Fibroblast of peridontal ligament (primary cell): ENCODE measurements at regions not wholly inside any gene's neighbourhood (a gene's known extent, or its start where the extent isn't known, plus 50 kb on each side); places are given as distances from the start of the nearest gene placed in this dataset.
"Not testable (repeated sequence)": the region's sequence is repeated elsewhere in the genome, so short reads cannot be mapped to it uniquely, and the experiment has no call there.

Experiments used
- DNase-seq: peaks from one replicate; pipeline ENCODE4 v3.0.0-alpha.2; 2010; ENCODE audit errors: extremely low read depth

DNA sequence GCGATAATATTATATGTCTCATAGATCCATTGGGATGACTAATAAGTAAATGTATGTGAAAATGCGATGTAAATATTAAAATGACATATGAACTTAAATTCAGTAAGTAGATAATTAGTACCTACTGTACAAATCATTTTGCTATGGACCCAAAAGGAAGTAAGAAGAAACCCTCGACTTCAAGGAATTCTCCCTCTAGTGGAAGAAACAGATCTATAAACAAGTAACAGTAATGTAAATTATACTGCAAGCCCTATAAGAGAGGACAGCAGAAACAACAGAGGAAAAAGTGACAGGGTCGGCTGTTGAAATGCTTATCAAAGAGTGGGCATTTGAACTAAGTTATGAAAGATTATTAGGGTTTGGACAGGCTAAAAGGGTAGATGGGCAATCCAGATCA lies 320.3 kb downstream of the DMAC1 start:
- DNase-seq = no peak

DNA sequence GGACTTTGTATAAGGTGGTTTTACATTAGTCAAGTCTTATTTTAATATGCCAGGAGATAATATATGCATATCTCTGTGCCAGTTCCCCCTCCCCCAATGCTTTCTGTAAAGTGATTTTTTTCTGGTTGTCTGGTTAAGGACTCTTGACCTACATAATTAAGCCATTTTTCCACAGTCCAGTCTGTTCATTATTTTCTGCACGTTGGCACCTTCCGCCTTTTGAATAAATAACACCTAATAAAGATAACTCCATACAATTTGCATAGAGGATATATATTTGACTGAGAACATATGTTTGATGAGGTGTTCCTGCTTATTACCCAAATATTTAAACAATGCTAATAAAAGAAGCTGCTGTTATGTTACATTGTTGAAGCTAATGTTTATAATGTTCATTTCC lies 320.9 kb downstream of the DMAC1 start:
- DNase-seq = no peak

DNA sequence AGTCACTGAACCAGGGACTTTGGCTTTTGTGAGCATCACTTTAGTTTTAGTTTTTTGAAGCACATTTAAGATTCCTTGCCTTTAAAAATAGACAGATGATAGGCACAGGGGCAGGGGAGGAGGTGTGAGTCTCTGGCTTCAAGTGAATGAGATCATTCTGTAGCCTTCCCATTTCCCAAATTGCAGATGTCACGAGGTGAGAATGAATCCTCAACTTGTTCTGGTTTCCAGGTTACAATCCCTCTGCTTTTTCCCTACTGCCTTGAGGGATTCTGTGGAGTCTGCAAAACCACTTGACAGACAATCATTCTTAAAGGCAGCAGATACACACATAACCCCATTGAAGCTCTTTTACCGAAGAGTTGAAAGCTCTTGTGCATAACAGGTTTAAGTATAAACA lies 332.4 kb downstream of the DMAC1 start:
- DNase-seq = no peak

DNA sequence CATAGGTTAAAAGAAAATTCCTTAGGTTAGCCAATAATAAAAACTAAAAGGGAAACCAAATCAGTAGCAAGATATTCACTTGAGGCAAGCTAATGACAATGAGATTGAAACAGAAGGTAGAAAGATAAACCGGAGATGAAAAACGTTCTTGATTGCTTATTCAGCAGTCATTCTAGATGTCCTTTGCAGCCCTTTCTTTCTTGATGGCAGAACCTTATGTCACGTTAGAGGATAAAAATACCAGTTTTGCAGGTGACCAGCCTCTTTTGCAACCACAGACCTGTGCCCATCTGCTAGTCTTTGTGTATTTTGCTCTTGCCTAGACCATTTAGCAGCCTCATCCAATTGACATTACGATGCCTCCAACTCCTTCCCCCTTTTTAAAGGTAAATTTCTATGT lies 337.8 kb downstream of the DMAC1 start:
- DNase-seq = no peak

DNA sequence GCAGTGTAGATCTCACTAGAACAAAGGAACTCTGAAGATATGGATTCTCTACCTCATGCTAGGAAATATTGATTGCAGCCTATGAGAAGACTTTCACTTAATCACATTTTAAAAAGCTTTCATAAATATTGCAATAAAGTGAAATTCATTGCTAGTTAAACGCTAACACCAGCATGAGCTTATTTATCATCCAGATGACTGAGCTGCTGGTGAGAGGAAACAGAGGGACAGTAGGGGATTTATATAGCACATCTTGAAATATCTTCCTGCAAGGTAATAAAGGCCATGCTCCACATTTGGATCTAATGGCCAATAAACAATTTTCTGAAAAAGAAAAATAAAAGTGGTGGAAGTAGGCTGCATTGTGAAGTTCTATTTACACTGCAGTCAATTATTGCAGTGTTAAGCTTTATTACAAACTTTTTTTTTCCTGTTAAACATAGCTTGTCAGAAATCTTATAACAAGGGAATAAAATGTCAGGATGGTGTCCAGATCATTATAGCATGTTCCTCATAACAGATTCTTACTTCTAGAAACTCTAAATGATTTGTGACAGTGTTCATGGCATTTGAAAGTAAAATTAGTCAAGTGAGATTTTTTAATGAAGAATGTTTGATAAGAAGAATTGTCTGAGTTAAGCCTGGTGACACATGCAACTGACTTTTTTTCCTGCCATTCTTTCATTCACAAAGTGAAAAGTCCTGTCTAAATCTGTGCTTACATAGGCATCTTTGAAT lies 342.6 kb downstream of the DMAC1 start:
- no peak for DNase-seq

DNA sequence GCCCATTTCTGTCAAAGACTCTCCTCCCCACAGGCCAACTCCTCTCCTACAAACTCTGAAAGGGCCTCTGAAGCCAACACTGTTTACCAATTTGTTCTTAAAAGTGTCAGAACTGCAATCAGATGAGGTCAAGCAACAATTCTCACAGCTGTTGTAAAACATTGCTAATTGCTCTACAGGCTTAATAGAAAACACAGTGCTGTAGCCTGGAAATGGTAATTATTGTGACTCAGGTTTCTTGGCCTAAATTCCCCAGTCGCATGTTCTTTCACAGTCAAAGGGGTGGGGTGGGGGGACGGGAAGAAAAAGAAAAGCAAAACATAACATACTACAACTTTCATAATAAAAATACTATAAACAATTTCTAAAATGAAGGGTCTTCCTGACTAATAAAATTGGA lies 343.2 kb downstream of the DMAC1 start:
- DNase-seq = no peak

DNA sequence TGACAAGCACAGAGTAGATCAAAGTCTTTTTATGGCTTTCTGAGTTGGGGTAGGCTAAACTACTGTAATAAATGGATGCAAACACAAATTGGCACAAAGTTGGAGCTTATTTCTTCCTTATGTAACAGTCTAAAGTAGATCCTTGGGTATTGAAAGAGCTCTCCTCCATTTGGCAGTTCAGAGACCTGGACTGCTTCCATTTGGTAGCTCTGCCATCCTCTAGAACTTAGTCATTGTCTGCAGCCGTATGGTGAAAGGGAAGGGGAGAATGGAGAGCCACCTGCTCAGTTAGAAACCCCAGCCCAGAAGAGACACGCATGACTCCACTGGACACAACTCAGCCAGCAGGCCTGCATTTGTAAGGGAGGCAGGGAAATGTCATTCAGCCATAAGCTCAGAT lies 345.0 kb downstream of the DMAC1 start:
- DNase-seq = no peak

DNA sequence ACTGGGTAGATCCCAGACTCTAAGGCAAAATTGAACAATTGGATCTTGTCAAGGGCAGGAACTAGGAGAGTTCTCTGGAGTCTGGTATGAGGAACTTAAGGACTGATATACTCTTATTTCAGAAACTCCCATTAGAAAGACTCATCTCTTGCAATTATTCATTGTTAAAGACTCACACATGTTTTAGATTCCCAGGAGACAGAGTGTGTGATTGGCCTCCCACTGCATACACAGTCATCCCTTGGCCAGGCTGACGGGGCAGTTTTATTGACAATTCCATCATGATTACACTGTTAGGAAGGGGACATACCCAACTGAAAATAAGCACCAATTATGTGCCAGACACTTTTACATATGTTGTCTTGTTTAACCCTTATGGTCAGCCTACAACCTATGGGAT lies 347.2 kb downstream of the DMAC1 start:
- peak; percentile 3 for DNase-seq

DNA sequence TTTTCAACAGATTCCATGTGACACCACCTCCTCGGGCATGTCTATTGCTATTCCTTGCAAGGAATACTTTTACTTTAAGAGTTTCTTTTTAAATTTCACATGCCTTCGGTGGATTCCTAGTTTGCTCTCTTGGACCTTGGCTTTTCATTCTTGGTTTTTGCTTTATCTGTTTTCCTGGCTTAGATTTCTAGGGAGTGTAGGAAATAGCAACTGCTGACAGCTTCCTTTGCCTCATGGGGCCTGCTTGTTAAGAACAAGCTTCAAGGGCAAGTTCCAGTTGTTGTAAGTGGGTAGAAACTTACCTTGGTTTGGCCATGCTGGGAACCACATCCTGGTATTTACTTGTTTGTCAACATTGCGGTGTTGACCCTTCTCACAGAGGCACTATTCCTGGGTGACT lies 348.5 kb downstream of the DMAC1 start:
- DNase-seq = no peak

DNA sequence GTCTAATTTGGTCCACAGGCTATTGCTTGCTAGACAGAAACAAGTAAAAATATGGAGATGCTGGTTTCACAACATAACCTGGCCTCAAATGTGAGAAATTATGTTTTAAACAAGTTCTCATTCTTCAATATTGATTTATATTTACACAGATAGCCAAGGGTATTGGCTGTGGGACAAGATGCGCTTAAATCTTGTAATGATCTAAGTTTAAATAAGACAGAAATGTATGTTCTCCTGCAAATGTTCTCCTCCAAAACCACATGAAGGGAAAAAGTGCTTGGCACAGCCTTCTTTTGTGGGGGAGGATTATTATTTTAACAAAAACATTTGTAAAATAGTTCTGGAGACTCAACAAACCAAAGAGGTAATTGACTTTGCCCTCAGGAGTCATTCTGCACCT lies 356.0 kb downstream of the DMAC1 start:
- DNase-seq = no peak

DNA sequence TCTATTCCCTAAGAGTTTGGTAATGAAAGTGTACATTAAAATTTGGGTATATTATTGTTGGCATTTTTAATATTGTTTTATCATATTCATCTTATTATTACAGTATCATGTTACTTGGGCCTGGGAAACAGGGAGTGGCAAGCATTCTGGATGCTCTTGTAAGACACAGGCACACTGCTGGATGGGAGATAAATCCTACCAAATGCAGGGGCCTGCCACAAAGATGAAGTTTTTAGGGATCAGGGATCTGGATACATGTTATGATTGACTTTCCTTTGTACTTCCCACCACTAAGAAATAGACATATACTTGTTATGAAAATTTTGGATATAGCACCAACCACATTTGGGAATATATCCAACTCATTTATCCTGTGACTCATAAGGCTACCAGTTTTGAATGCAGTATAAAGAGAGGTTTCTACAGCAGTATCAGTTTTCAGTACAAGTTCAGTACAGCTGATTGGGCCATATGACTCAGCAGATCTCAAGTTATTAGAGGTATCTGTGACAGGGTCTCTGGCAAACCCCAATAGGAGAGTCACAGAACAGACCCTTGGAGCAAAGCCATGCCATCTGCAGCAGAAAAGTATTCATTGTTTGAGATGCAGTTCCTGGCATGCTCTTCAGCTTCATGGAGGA lies 360.1 kb downstream of the DMAC1 start:
- peak; percentile 63 for DNase-seq

DNA sequence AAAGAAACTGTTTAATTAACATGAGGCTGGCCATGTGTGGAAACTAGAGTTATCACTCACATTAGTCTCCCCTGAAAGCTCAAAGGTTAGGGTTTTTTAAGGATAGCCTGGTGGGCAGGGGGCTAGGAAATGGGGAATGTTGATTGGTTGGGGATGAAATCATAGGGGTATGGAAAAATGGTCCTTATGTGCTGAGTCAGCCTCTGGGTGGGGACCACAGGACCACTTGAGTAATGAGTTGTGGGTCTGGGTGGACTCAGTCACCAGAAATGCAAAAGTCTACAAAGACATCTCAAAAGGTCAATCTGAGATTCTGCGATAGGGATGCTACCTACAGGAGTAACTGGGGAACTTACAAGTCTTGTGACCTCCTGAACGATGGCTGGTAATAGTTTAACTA lies 362.8 kb downstream of the DMAC1 start:
- DNase-seq = no peak

DNA sequence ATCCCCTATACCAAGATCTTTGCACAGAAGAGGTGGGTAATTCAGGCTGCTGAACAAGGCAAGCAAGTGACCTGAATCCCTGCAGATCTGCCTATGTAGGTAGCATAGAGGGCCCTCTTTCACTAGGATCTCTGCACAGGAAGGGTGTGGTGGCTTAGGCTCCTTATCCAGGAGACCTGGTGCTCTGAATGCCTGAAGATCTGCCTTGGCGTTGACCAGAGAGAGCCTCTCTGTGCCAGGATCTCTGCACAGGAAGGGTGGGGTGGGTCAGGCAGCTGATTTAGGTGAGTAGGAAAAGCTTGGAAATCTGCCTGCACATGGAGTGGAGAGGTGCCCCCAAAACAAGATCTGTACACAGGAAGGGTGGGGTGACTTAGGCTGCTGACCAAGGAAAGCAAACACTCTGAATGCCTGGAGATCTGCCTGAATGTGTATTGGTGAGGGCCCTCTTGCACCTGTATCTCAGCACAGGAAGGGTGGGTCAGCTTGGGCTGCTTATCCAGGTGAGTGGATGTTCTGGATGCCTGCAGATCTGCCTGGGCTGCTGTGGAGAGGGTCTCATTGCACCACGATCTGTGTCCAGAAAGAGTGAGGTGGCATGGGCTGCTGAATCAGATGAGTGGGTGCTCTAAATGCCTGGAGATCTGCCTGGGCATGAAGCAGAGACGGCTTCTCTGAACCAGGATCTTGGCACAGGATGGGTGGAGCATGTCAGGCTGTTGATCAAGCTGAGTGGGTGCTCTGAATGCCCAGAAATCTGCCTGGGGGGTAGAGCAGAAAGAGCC lies 365.9 kb downstream of the DMAC1 start:
- no peak for DNase-seq

DNA sequence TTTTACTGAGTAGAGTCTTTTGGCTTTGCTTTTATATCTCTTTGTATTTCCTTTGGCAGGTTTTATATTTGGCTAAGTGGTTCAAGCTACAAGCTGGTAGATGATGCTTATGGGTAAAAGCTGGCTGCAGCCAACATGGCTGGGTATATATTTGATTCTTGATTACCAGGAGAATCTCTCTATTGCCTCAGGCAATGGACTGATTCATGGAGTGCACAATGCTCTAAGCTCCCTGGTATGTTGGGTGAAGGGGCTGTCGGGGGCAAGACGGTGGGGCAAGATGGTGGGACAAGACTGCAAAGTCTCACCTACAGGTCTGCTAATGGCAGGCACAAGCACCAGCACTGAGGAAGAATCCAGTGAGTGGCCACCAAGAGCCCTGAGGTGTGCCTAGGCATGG lies 366.6 kb downstream of the DMAC1 start:
- no peak for DNase-seq

DNA sequence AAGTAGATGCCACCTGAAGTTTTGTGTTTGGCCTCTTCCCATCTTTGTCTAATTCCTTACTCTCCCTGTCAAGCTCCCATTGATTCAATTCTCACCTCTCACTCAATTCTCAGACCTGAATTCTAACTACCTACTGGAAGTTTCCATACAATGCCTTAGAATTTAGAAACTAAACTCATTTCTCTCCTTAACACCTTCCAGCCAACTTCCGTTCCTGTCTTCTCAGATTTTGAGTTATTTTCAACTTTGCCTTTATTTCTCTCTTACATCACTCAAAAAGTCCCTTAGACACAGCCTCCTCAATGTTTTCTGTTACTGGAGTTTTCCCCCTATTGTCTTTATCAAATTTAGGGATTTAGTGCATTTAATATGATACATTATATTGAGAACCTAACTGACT lies 382.2 kb downstream of the DMAC1 start:
- not testable (repeated sequence) for DNase-seq

DNA sequence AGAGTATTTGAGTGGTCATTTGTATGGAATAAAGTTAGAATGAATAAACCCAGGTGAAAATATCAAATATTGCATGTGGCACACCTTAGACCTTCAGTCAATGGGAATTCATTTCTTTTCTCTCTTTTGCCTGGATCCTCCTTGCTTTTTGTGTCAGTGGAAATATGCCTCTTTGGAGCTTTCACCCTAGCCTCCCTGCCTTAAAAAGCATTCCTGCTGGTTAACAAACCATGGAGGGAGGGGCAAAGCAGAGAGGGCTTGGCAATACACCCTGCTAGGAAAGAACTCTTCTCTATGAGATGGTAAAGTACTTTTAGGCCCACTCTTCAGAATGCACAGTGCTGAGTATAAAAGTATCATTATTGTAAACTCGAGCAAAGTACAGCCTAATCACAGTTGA lies 383.7 kb downstream of the DMAC1 start:
- DNase-seq = no peak

DNA sequence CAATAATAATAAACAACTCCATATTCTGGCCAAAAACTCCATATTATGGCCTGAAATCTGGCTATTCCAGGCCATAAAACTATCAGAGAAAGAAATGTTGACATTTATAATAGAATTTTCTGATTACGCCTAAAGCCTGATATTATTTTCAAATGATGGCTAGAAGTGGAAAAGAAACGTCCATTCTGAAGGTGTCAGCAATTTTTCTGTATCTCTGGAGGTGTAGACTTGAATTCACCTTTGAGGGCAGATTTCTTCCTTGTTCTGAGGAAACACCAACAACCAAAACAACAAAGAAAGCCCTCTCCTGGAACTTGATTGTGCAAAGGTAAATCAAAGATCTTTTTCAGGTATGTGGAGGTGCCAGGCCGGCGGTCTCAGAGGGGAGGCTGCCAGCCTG lies 390.7 kb downstream of the DMAC1 start:
- no peak for DNase-seq

DNA sequence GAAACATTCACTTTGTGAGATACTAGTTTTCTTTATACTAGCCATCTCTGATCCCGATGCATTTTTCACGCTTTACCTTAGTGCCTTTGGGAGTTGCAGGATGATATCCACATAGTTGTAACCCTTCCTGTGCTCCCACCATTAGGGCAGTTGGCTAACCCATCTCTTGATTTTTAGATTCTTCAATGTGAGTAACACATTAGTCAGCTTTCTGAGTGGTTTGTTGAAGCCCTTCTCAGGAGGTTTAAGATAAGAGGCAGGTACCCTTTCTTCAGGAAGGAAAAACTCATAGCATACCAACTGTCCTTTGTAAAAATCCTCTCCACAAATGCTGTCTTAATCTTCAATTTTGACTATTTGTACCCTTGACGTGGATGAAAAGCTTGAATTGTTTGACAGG lies 392.3 kb downstream of the DMAC1 start:
- no peak for DNase-seq

DNA sequence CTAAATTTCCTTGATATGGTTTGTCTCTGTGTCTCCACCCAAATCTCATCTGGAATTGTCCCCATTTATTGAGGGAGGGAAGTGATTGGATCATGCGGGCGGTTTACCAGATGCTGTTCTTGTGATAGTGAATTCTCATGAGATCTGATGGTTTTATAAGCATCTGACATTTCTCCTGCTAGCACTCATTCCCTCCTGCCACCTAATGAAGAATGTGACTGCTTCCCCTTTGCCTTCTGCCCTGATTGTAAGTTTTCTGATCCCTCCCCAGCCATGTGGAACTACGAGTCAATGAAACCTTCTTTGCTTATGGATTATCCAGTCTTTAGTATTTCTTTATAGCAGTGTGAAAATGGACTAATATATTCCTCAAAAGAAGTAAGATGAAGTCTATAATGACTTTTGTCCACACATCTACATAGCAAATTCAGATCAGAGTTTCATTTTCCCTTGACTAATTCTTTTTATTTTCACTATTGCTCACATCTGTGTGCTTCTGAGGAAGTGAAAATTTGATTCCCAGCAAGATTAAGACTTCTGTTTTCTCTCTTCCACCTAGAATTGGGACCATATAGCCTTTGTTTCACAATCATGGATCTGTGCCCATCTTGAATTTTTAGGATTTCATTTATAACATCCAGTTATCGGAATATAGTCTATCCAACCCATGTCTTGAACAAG lies 393.5 kb downstream of the DMAC1 start:
- DNase-seq = no peak

DNA sequence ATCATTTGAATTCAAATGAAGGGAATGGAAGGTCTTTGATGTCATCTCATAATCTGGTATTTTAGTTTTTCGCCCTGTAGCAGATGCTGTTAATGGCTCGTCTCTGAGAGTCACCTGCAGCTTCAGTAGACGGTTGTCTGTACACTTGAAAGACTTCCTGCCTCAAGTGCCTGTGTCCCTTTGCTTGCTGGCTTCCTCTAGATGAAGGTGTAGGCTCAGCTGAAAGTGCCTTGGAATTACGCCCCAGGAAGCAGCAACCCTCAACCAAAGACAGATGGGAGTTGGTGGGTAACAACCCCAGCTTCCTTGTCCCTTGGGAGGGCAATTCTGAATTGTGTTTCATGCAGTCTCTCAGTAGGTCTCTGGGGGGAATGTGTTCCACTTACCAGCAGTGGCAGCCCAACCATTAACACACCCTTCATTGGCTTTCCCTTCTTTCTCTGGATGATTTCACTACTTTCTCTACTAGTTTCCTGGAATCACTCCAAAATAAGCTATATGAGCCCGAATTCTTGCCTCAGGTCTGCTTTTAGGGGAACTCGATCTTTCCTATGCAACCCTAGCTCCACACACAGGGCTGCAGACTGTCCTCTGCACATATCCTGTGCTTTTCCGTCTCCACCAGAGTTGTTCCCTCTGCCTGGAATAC lies 395.6 kb downstream of the DMAC1 start:
- DNase-seq = no peak

DNA sequence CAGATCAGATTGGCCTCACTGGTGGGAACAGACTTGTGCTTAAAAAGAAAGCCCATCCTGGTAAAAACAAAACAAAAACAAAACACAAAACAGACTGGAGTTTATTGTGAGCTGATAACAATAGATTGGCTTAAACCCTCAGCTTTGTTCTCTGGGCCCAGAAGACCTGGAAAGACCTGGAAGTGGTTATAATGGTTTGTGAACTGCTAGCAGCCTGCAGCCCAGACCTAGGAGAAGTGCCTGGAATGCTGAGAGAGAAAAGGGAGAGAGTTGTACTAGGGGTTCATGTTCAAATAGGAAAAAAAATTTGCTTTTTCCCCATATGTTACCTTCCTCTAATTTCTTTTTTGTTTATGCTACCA lies 396.6 kb downstream of the DMAC1 start:
- no peak for DNase-seq
